ENCODE measurements at regions not wholly inside any gene's neighbourhood (a gene's known extent, or its start where the extent isn't known, plus 50 kb on each side); places are given as distances from the start of the nearest gene placed in this dataset.

- TF ChIP-seq CTCF (IDR thresholded peaks at IDR 0.05; ENCODE audit: low read depth, low read length) (no peak), POLR2A (IDR thresholded peaks at IDR 0.05; ENCODE audit: extremely low read depth, insufficient read length) (no peak), MAX (IDR thresholded peaks at IDR 0.05; ENCODE audit: low read depth, low read length) (no peak), MYC (IDR thresholded peaks at IDR 0.05; ENCODE audit: low read depth, low read length) (no peak)
Observed at GRCh38 chr17:79555543-79555942, 55.3 kb downstream of the RBFOX3 start.
